NCI-H2196 treated with DMSO at 0.1 percent for 48 hours (cell line): ENCODE measurements at regions not wholly inside any gene's neighbourhood (a gene's known extent, or its start where the extent isn't known, plus 50 kb on each side); places are given as distances from the start of the nearest gene placed in this dataset.
"Not testable (repeated sequence)": the region's sequence is repeated elsewhere in the genome, so short reads cannot be mapped to it uniquely, and the experiment has no call there.

Experiments used
- DNase-seq: peaks from one replicate; lab custom pipeline; 2025; ENCODE audit not compliant: unreplicated experiment; lab: John Stamatoyannopoulos, UW

GRCh38 chr1:181191494-181192040 lies 103.1 kb downstream of the IER5 start:
- no peak for DNase-seq

- DNase-seq = no peak
Observed at GRCh38 chr1:181192316-181192715, 103.8 kb downstream of the IER5 start.

- no peak for DNase-seq
Observed at GRCh38 chr1:181202986-181203555, 114.6 kb downstream of the IER5 start.

GRCh38 chr1:181204530-181204929 lies 116.0 kb downstream of the IER5 start:
- DNase-seq = no peak

DNA sequence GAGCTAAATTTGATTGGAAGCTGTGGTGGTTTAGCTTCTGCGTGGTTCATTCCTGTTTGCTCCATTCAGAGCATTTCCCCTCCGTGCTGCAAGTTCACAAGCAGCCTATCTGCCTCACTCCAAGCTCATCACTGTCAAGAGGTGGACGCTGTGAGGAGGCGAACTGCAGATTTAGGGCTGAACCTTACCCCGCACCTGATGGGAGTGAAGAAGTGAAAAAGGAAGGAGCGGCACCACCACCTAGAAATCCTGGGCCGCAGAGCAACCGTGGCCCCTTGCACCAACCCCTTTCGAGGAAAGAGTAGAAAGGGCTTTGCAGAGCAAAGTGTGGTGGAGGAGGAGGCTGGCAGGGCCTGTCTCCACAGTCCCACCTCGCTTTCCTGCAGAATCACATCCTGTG lies 117.4 kb downstream of the IER5 start:
- no peak for DNase-seq

GRCh38 chr1:181206513-181206912 lies 118.0 kb downstream of the IER5 start:
- DNase-seq = no peak

GRCh38 chr1:181206979-181207790 lies 118.7 kb downstream of the IER5 start:
- no peak for DNase-seq

GRCh38 chr1:181208083-181208482 lies 119.6 kb downstream of the IER5 start:
- no peak for DNase-seq

GRCh38 chr1:181208967-181209366 lies 120.5 kb downstream of the IER5 start:
- no peak for DNase-seq

DNA sequence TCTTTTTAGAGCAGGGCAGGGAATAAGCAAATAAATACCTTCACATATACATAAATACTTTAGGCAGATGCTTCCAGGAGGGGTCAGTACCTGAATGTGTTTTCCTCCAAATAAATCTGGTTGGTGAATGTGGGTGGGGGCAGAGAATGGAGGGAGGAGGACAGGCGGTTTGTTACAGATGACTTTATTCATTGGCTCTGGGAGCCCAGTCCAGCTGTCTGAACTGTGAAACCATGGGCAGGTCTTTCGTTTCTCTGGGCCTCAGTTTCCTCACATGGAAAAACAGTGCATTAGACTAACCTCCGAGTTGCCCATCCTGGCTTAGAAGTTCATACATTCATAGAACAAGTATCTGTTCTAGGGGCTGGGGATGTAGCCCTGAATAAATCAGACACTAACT lies 124.6 kb downstream of the IER5 start:
- no peak for DNase-seq

DNA sequence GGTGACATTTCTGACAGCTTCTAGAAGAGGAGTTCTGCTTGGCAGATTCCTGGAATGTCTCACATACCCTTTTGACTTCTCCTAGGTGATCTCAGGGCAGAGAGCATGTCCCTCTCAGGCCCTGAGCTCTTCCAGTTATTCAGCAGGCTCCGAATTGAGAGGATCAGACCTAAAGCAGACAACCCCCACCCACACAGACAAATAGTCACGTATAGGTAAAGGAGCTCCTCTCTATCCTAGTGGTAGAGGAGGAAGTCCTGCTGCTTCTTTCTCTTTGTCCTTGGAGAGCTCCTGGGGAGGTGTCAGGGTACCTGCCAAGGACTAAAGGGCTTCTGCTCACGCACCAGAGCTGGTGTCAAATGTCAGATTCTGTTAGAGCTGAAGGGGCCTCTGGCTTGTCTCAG lies 128.1 kb downstream of the IER5 start:
- no peak for DNase-seq

GRCh38 chr1:181219938-181220337 lies 131.4 kb downstream of the IER5 start:
- DNase-seq = no peak

DNA sequence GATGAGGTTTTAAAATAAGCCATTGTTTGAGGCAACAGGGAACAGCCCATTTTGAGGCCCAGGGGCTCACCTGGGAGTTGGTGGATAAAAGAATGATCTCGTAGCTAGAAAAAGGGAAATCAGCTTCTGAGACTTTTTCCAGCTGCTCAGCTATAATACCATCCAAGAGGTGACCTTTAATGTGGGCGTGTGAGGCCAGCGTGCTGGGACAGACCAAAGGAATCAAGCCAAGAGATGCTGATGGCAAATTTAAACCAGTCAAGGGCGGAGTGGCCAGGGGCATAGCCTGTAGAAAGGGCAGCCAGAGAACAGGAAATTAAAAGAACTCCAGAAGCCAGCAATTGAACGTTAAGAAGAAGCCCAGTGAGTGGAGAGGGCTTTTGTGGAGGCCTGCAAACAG lies 132.6 kb downstream of the IER5 start:
- DNase-seq = no peak

DNA sequence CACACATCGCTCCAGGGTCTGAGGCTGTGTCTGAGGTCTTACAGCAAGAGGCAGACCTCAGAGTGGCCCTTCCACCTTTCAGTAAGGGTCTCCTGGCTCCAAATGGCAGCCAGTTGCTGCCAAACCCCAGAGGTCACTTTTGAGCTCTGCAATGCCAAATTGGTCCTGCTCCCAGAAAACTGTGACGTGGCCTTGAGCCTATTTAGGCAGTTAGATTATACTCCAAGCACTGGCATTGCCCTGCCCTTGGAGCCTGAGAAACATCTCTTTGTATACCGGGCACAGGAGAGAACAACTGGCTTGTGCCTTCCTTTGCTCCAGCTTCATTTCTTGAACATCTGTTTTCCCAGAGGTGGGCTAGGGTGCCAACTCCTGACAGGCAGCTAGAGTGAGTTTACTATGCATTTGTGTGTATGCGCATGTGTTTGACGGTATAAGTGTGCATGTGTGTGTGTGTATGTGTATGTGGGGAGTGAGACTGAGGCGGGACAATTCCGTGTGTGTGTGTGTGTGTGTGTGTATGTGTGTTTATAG lies 134.5 kb downstream of the IER5 start:
- DNase-seq = no peak

DNA sequence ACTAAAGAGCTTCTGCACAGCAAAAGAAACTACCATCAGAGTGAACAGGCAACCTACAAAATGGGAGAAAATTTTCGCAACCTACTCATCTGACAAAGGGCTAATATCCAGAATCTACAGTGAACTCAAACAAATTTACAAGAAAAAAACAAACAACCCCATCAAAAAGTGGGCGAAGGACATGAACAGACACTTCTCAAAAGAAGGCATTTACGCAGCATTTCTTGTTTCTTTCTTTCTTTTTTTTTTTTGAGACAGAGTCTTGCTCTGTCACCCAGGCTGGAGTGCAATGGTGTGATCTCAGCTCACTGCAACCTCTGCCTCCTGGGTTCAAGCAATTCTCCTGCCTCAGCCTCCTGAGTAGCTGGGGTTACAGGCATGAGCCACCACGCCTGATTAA lies 138.2 kb downstream of the IER5 start:
- not testable (repeated sequence) for DNase-seq

DNA sequence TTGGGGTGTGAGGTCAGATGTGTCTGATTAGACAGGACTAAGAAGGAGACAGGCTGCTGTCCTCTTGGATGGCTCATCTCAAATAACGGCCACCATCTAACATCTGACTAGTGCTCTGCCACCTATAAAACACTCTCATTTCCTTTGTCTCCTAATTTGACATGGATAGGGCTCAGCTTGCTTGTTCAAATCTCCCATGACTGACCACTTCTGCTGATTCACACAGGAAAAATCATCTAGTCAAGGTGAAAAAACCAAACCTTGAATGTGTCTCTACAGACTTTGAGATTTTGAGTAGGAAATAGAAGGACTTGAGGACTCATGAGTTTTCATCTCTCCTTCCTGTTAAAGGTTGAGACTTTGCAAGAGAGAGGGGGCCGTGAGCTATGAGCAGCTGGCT lies 150.6 kb downstream of the IER5 start:
- DNase-seq = no peak

DNA sequence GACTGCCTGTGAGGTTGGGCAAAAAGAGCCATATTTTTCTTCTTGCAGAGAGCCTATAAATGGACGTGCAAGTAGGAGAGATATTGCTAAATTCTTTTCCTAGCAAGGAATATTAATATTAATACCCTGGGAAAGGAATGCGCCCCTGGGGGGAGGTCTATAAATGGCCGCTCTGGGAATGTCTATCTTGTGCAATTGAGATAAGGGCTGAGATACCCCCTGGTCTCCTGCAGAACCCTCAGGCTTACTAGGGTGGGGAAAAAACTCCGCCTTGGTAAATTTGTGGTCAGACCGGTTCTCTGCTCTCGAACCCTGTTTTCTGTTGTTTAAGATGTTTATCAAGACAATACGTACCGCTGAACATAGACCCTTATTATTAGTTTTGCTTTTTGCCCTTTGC lies 157.8 kb downstream of the IER5 start:
- not testable (repeated sequence) for DNase-seq

DNA sequence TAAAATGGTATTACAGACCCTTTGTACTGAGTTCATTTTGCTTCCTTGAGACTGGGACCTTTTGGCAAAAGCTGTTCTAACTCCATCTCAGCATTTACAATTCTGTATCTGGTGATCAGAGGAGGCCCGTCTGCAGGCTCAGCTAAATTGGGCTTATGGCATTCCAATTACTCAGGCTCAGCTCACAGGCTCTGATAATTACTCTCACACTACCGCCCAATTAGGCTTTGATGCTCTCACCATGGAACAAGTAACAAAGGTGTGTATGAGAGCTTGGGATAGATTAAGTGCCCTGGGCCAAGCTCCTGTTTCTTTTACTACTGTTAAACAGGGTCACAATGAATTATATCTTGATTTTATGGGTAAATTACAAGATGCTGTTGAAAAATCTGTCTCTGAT lies 159.9 kb downstream of the IER5 start:
- DNase-seq = not testable (repeated sequence)

- no peak for DNase-seq
Observed at GRCh38 chr1:181249186-181249585, 160.7 kb downstream of the IER5 start.

DNA sequence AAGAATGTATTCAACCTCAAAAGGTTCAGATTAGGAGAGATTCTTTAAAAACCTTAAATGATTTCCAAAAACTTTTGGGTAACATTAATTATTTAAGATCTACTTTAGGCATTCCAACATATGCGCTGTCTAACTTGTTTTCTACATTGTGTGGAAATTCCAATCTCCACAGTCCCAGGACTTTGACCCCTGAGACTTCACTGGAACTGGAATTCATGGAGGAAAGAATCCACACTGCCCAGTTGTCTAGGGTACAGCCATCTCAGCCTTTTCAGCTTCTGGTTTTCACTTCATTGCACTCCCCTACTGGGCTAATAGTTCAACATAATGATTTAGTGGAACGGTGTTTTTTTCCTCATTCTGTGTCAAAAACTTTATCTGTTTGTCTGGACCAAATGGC lies 161.5 kb downstream of the IER5 start:
- DNase-seq = no peak

DNA sequence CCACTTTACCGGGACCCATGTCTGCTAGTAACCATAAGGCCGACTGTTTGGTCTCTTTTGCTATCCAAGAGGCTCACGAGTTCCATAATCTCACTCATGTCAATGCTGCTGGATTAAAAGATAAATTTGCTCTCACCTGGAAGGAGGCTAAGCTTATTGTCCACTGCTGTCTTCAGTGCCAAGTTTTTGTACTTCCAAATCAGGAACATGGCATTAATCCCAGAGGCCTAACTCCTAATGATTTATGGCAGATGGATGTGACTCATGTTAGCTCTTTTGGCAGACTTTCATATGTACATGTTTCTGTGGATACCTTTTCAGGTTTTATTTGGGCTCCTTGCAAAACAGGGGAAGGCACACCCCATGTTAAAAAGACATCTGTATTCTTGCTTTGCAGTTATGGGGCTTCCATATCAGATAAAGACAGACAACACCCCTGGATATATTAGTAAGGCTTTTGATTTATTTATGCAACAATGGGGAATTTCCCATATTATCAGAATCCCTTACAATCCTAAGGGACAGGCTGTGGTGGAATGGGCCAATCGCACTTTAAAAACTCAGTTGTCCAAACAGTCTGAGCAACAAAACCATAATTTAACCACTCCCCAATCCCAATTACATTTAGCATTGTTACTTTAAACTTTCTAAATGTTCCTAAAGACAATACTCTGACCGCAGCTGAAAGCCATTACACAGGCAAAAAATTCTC lies 162.7 kb downstream of the IER5 start:
- DNase-seq = no peak

DNA sequence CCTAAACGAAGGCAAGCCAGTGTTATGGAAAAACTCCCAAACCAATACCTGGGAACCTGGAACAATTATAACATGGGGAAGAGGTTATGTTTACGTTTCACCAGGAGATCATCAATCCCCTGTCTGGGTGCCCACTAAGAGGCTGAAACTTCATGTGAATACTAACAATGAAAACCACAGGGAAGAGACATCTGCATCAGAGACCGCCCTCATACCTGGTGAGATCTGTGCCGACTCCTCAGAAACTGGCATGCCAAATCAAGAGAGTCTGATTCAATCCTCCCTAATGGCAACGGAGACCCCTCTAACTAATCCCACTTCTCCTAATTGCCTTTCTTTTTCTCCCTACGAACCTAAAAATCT lies 163.2 kb downstream of the IER5 start:
- DNase-seq = no peak
